DMS79 treated with DMSO at 0.1 percent for 48 hours (cell line): ENCODE measurements at regions not wholly inside any gene's neighbourhood (a gene's known extent, or its start where the extent isn't known, plus 50 kb on each side); places are given as distances from the start of the nearest gene placed in this dataset.
"Not testable (repeated sequence)": the region's sequence is repeated elsewhere in the genome, so short reads cannot be mapped to it uniquely, and the experiment has no call there.

ENCODE experiments used
- DNase-seq: peaks from one replicate; lab custom pipeline; 2025; lab: John Stamatoyannopoulos, UW

DNA sequence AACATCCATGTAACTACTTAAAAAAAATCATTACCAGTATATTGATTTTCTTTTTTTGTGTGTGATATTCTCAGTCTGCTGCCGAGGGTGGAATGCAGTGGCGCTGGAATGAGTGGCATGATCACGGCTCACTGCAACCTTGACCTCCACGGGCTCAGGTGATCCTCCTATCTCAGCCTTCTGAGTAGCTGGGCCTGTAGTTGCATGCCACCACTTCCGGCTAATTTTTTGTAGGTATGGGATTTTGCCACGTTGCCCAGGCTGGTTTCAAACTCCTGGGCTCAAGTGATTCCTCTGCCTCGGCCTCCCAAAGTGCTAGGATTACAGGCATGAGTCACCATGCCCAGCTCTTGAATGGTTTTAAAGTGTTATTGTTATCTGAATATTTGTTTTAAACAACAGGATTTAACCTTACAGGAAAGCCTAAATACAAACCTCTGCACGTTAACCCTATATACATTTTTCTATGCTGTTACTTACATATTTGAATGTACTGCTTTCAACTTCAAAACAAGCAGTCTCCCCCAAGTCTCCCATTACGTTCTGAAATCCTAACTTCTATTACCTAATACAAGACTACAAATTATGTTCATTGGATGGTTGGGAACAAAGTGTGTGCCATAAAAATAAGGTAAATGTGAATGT, 61.7 kb downstream of the KPNA2 start:
- DNase-seq, result no peak

DNA sequence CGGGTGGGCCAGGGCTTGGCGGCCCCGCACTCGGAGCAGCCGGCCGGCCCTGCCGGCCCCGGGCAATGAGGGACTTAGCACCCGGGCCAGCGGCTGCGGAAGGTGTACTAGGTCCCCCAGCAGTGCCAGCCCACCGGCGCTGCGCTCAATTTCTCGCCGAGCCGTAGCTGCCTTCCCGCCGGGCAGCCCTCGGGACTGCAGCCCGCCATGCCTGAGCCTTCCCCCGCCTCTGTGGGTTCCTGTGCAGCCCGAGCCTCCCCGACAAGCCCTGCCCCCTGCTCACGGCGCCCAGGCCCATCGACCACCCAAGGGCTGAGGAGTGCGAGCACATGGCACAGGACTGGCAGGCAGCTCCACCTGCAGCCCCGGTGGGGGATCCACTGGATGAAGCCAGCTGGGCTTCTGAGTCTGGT, 63.8 kb downstream of the KPNA2 start:
- DNase-seq, result not testable (repeated sequence)

DNA sequence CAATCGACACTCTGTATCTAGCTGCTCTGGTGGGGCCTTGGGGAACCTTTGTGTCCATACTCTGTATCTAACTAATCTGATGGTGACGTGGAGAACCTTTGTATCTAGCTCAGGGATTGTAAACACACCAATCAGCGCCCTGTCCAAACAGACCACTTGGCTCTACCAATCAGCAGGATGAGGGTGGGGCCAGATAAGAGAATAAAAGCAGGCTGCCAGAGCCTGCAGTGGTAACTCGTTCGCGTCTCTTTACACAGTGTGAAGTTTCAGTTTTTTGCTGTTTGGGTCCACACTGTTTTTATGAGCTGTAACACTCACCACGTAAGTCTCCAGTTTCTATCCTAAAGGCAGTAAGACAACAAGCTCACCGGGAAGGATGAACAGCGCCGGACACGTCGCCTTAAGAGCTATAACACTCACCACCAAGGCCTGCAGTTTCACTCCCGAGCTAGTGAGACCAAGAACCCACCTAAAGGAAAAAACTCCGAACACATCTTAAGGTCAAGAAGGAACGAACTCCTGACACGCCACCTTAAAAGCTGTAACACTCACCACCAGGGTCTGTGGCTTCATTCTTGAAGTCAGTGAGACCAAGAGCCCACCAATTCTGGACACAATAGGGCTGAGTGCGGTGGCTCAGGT, 64.6 kb downstream of the KPNA2 start:
- no peak for DNase-seq

DNA sequence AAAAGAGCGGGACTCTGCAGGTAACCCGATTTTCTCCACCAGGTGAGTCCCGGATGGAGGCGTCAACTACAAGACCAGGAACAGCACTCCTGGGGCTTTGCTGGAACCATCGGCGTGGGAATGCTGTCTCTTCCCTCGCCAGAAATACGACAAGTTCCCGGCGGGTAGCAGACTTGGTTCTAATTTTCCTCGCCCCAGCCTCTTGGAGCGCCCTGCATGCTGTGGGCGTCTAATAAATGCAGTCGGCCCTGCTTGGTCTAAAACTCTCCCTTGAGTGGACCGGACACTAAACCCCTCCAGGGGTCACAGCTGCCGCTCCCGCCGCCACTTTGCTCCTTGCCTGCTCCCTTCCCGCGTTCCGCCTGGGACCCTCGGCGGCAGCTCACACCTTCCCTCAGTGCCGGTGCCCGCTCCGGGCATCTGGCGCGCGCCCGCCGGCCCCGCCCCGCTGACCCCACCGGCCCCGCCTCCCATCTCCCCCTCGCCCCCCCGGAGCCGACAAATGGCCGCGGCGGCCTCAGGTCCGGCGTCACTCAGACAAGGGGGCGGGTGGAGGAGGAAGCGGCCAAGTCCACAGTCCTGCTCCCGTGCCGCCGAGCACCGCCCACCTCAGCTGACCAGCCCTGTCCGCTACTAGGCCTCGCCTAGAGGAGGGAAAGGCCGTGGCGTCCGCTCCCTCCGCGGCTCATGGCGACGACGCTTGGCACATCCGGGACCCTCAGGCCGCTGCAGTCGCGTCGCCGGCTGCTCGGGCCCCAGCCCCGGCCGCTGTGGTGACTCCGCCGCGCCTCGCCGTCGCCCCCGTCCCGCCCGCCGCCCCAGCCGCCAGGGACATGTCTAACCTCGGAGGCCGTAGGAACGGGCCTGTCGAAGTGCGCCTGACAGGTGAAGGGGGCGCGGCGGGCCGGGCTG, 65.8 kb downstream of the KPNA2 start:
- peak; percentile 56 for DNase-seq

DNA sequence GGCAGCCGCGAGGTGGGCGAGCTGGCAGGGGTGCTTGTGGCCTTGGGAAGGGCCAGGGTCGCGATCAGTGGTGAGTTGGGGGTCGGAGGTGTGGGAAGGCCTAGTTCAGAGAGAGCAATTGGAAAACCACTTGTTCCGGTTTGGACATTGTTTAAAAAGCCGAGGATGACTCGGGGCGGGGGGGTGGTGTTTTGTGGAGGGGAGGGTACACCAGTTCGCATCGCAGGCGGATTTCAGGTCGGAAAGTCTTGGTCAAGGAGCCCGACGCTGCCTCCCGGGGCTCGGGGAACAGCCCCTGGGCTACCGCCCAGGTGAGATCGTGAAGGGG, 66.4 kb downstream of the KPNA2 start:
- DNase-seq, result no peak

DNA sequence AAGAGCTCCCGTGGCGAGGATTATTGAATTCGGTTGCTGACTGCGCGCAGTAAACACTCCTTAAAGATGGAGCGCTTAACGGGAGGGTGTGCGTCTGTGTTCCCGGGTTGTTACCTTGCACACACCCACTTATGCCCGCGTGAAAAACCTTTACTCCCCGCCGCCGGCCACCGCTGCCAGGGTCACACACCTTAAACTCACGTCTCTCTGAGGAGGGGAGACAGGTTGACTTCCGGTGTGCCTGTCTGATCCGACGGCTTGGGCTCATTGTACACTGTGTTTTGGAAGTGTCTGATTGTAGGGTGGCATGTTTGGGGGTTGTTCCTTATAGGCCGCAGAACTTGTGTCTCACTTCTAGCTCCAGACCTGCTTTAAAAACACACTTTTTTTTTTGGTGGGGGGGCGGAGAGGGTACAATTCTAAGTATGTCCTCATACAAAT, 66.8 kb downstream of the KPNA2 start:
- peak; percentile 1 for DNase-seq

DNA sequence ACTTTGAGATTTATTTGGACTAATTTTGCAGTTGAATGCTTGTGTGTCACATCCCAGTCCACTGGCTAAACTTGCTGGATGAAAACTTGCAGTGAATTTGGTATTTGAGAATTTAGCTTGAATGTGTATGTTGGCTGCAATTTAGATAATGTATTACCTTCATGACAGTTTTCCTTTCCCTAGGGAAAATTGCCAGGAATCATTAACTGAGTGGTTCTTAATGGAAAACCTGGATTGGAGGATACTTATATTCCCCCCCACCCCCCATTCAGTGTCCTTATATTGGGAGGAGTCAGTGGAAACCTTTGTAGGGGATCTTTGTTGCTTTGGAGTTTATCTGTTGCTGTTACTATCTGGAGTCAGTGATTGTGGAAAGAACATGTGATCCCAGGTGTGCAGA, 67.6 kb downstream of the KPNA2 start:
- DNase-seq, result no peak

DNA sequence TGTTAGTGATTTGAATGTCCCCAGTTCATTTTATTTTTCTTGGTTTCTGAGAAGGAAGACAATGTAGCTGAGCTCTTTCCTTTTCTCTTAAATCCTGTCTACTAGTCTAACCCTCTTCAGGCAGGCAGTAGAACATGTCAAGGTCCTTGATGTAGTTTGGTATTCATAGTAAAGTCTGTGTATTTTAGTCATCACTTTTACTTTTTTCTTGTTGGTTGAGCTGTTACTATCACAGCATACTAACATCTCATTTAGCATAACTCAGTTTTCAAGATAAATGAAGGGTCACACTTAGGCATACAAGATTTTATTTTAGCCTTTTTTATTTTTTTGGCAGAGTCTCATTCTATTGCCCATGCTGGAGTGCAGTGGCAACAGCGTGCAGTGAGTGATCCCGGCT, 70.5 kb downstream of the KPNA2 start:
- no peak for DNase-seq

DNA sequence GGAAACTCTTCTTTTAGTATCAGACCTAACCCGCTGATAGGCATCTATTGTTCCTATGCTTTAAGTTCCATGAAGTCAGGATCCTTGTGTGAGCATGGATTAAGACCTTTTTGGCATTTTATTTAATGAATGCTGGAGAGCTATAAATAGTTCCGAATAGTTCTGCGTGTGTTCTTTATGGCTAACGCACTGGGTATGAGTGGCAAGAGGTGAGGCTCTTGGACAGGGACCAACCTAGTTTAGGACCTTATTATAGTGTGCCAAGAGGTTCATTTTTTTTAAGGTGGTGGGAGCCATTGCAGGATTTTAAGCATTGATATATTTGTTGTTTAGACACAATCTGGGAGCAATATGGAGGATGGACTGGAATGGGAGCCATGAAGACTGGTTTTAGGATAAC, 71.8 kb downstream of the KPNA2 start:
- no peak for DNase-seq

DNA sequence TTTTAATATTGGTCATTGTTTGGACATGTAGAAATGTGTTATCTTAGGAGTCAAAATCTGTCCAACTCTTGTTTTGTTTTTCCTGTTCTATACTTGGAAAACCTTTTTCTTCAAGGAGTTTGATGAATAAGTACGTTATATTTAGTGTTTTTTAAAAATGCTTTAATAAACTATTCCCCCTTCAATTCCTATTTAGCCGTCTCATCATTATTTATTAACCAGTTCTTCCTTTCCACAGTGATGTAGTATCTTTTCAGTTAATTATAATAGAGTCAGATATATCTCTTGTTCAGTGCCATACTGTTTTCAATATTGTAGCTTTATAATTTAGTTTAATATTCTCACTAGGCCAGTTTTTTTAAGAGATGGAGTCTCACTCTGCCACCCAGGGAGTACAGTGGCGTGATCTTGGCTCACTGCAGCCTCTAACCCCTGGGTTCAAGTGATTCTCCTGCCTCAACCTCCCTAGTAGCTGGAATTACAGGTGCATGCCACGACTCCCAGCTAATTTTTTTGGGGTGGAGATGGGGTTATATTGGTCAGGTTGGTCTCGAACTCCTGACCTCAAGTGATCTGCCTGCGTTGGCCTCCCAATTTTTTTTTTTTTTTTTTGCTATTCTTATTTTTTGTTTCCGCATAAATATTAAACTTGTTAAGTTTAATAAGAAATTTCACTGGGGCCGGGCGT, 72.9 kb downstream of the KPNA2 start:
- DNase-seq, result no peak

DNA sequence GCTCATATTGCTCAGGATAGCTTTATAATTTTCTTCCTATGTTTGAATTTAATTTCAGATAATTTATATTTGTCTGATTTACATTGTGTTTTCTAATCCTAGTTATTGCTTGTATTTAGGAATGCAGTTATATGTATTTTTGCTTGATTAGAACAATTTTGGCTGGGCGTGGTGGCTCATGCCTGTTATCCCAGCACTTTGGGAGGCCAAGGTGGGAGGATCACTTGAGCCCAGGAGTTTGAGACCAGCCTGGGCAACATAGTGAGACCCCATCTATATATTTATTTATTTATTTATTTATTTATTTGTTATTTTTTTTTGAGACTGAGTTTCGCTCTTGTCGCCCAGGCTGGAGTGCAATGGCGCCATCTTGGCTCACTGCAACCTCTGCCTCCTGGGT, 73.9 kb downstream of the KPNA2 start:
- not testable (repeated sequence) for DNase-seq

DNA sequence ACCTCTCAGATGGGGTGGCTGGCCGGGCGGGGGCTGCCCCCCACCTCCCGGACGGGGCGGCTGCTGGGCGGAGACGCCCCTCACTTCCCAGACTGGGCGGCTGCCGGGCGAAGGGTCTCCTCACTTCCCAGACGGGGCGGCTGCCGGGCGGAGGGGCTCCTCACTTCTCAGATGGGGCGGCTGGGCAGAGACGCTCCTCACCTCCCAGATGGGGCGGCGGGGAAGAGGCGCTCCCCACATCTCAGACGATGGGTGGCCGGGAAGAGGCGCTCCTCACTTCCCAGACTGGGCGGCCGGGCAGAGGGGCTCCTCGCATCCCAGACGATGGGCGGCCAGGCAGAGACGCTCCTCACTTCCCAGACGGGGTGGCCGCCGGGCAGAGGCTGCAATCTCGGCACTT, 80.7 kb downstream of the KPNA2 start:
- not testable (repeated sequence) for DNase-seq

DNA sequence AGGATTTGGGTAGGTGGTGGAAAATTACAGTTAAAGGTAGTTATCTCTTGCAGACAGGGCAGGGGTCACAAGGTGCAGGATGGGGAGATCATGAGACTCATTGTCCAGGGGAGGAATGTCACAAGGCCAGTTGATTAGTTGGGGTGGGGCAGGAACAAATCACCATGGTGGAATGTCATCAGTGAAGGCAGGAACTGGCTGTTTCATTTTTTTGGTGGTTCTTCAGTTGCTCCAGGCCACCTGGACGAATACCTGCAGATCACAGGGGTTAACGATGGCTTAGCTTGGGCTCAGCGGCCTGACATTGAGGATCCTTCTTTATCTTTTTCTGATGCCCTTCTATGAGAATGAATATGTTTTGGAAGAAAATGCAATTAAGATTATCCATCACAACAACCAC, 87.1 kb downstream of the KPNA2 start:
- no peak for DNase-seq

DNA sequence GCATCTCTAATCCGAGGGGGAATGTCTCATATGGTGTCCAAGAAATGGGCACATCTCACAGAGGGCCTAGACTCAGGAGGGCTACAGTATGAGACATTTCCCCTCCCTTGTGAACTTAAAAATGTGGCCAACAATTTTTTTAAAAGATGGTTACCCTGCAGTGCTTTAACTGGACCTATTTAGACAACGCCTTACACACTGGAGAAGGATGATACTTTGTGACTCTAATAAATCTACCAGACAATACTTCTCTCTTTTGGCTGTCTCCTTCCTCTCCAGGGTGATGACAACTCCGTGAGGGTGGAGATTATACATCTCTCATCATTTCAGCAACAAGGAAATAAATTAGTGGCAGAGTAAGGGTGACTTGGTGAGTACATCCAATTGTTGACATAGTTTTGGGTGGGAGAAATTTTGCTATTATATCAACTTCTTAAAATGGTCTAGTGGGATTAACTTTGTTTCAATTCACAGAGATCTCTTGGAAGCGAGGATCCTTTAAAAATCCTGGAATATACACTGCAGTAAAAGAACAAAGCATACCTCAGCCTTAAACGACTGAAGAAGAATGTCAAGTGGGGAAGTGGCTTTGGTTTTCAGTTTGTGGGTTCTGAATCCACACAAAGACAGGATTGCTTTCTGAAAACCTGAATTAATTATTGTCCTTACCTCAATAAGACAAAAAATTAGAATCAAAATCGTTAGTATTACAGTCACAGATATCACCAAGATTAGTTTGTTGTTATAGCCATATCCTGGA, 89.8 kb downstream of the KPNA2 start:
- DNase-seq, result no peak

DNA sequence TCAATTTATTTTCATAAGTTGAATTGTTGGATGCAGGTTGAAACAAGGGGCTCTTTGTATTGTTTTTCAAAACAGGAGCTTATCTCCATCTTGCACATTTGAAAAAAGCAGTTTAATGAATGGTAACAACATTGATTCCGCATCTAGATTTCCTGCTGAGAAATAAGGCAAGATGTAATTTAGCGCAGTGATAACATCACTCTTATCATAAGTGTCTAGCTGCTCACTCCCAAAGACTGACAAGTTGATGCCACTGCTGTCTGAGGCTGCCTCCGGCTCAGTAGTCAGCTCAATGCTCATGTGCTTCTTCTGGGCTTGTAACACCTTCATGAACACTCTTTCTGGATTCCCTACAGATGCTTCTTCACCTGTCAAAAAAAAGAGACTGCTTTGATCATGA, 92.4 kb downstream of the KPNA2 start:
- no peak for DNase-seq

DNA sequence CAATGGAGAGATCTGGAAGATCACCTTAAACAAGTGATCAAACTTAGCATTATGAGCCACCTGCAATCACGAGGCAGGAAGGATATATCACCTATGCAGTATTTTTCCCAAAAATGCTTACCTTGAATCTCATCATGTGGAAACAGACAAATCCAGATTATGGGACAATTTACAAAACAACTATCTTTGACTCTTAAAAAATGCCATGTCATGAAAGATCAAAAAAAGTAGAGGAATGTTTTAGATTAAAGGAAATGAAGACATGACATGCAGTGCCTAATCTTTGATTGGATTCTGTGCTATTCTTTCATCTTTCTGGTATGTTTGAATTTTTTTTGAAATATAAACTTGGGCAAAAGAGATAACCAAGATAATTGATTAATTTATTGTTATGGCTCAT, 95.9 kb downstream of the KPNA2 start:
- no peak for DNase-seq

DNA sequence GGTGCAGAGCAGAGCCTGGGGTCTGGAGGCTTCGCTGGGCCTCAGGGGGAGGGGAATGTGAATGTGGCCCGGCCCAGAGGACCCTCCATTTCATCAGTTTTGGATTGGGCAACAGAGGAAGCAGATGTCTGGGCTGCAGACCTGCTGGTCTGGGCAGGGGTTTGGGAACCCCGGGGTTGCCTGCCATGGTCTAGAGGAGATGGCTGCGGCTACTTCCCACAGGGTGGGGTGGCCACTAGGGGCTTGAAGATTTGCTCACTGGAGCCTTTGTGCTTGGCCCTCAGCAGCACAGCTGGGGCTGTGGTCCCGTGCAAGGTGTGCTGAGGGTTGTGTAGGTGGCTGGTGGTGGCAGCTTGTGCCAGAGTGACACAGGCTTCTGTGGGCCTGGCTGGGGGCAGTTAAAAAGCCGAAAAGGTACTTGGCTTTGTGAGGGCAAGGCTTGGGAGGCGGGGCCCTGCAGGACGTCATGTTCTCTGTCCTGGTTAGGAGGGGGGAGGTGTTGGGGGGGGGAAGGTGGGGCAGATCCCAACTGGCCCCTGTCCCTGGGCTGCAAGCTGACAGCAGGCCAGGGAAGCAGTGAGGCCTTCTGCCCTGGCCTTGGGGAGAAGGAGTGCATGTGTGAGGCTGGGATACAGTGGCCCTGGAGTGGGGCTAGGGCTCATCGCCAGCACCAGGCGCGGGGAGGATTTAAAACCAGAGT, 98.0 kb downstream of the KPNA2 start:
- DNase-seq, result no peak

DNA sequence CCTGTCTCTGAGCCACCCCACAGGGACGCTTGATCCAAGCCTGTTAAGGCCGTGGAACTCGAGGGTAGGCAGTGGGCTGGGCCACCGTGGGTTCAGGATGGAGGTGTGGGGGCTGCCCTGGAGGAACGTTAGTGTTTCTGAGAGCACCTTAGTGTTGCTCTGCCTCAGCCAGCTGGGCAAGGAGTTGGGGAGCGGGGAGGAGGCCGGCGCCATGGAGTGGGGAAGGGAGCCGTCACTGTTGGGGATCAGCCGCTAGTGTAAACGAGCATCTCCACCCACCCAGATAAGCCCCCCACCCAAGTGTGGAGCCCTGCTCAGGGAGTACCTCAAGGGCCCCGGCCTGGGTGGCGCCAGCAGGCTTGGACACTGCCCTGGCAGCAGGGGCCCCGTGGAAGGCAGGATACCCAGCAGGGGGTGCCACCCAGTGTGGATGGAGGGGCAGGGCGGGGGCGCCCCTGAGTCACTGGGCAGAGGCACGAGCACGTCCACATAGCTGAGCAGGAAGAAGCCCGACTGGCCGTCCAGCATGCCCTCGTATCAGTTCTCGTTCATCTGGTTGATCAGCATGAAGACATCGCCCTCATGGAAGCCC, 98.6 kb downstream of the KPNA2 start:
- no peak for DNase-seq

DNA sequence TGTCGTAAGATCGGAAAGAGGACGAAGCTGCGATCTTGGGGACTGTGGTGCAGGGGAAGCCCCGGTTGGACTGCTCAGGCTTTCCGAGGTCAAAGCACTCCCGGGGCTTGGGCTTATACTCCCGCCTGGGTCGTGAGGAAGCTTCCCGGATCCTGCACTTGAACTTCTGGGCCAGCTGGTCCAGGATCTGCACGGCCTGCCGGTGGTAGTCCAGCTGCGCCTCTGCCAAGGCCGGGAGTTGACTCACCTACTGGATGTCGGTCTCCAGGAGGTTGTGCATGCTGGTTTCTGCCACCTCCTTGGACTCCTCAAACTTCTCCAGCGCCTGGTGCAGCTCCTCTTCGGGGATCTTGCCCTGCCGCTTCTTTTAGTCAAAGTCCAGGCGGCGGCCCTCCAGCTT, 99.2 kb downstream of the KPNA2 start:
- no peak for DNase-seq

DNA sequence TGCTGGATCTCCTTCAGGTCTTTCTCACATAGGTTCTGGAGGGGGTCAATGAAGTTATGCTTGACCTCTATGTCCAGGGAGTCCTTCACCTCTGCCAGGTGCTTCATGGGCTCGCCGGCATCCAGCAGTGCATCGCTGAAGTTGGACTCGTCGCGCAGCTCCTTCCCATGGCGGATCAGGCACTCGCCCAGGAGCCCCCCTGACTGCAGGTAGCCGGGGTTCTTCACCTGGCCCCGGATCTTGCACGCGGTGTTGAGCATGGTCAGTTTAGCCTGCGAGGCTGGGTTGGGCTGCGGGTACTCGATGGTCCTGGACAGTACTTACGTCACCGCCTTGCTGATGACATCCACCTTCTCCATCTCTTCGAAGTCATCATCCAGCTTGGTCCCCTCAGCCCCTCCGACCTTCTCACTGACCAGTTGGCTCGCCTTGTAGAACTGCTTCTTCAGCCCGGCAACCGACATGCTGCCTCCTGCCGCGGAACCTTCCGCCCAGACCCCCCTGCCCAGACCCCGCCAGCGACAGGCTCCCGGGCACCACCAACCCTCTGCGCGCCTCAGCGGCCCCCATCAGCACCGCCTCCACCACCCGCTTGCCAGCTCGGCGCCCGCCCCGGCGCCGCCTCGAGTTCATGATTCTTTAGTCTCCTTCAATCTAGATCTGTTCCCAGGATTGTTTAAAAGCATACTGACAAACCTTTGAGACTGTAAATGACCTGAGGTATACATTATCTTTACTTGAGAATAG, 99.8 kb downstream of the KPNA2 start:
- no peak for DNase-seq
